OCI-LY3 (cell line): ENCODE measurements at regions not wholly inside any gene's neighbourhood (a gene's known extent, or its start where the extent isn't known, plus 50 kb on each side); places are given as distances from the start of the nearest gene placed in this dataset.

Source experiments
- CTCF ChIP-seq: fragments of 200-600, 300-600 bp; sonication (generic); IDR thresholded peaks from 2 replicates; pipeline ENCODE4 v1.5.1; 2014; ENCODE audit warnings: antibody characterized with exemption, low read length, low read depth
- EZH2phosphoT487 ChIP-seq: fragments of 200-600 bp; shearing (Covaris generic); IDR thresholded peaks from 2 replicates; pipeline ENCODE4 v1.6.1; 2018; ENCODE audit warnings: antibody characterized with exemption, mixed run types, low read depth

GRCh38 chr1:99461499-99461898, 184.4 kb upstream of the PALMD start:
- TF ChIP-seq CTCF, result no peak
- no peak for TF ChIP-seq EZH2phosphoT487
